NCI-H2196 (cell line): ENCODE measurements at regions not wholly inside any gene's neighbourhood (a gene's known extent, or its start where the extent isn't known, plus 50 kb on each side); places are given as distances from the start of the nearest gene placed in this dataset.

ENCODE experiments used
- DNase-seq: peaks from one replicate; lab custom pipeline; 2025; ENCODE audit not compliant: unreplicated experiment; lab: John Stamatoyannopoulos, UW

GRCh38 chr1:188241629-188242028 lies 1412.9 kb downstream of the PLA2G4A start:
- no peak for DNase-seq

GRCh38 chr1:188243456-188243855 lies 1414.7 kb downstream of the PLA2G4A start:
- DNase-seq: no peak

GRCh38 chr1:188244681-188245080 lies 1415.9 kb downstream of the PLA2G4A start:
- DNase-seq: no peak

GRCh38 chr1:188247255-188247654 lies 1418.5 kb downstream of the PLA2G4A start:
- DNase-seq: no peak

- no peak for DNase-seq
Observed at GRCh38 chr1:188249811-188250210, 1421.1 kb downstream of the PLA2G4A start.

- DNase-seq: no peak
Observed at GRCh38 chr1:188251036-188251435, 1422.3 kb downstream of the PLA2G4A start.

GRCh38 chr1:188261849-188262248 lies 1433.1 kb downstream of the PLA2G4A start:
- DNase-seq: no peak

GRCh38 chr1:188269956-188270355 lies 1441.2 kb downstream of the PLA2G4A start:
- no peak for DNase-seq

GRCh38 chr1:188270497-188270896 lies 1441.7 kb downstream of the PLA2G4A start:
- DNase-seq: no peak

GRCh38 chr1:188277771-188278170 lies 1449.0 kb downstream of the PLA2G4A start:
- DNase-seq: no peak

- DNase-seq: no peak
Observed at GRCh38 chr1:188281921-188282320, 1453.2 kb downstream of the PLA2G4A start.

GRCh38 chr1:188295157-188295556 lies 1466.4 kb downstream of the PLA2G4A start:
- no peak for DNase-seq

GRCh38 chr1:188302746-188303145 lies 1474.0 kb downstream of the PLA2G4A start:
- DNase-seq: no peak

GRCh38 chr1:188314557-188315137 lies 1485.9 kb downstream of the PLA2G4A start:
- no peak for DNase-seq

GRCh38 chr1:188317894-188318293 lies 1489.1 kb downstream of the PLA2G4A start:
- DNase-seq: no peak

GRCh38 chr1:188325211-188325610 lies 1496.5 kb downstream of the PLA2G4A start:
- no peak for DNase-seq

- no peak for DNase-seq
Observed at GRCh38 chr1:188343914-188344313, 1515.2 kb downstream of the PLA2G4A start.

GRCh38 chr1:188350104-188350503 lies 1521.4 kb downstream of the PLA2G4A start:
- no peak for DNase-seq

- no peak for DNase-seq
Observed at GRCh38 chr1:188355082-188355481, 1526.3 kb downstream of the PLA2G4A start.

GRCh38 chr1:188355847-188356246 lies 1527.1 kb downstream of the PLA2G4A start:
- DNase-seq: no peak

- DNase-seq: no peak
Observed at GRCh38 chr1:188359315-188359714, 1530.6 kb downstream of the PLA2G4A start.

GRCh38 chr1:188363943-188364342 lies 1535.2 kb downstream of the PLA2G4A start:
- DNase-seq: no peak

- no peak for DNase-seq
Observed at GRCh38 chr1:188364927-188365449, 1536.2 kb downstream of the PLA2G4A start.
